ENCODE measurements at regions not wholly inside any gene's neighbourhood (a gene's known extent, or its start where the extent isn't known, plus 50 kb on each side); places are given as distances from the start of the nearest gene placed in this dataset.
"Not testable (repeated sequence)": the region's sequence is repeated elsewhere in the genome, so short reads cannot be mapped to it uniquely, and the experiment has no call there.

DNA sequence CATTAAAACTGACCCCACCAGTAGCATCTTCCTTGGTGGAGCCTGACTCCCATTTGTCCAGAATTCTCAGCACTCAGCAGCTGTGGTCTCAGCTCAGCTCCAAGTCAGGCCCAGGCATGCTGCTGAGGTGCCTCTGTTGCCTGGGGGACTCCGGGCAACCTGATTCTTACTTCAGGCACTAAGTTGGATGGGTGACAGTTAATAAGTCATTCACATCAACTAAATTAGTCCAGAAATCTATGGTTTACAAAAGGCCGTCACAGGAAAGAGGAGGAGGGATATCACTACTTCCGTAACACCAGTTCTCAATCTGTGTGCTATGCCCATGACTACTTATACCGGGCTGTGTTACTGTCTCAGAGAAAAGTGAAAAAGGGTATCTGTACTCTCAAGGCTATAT lies 310.2 kb downstream of the SATB1 start:
- no peak for DNase-seq

DNA sequence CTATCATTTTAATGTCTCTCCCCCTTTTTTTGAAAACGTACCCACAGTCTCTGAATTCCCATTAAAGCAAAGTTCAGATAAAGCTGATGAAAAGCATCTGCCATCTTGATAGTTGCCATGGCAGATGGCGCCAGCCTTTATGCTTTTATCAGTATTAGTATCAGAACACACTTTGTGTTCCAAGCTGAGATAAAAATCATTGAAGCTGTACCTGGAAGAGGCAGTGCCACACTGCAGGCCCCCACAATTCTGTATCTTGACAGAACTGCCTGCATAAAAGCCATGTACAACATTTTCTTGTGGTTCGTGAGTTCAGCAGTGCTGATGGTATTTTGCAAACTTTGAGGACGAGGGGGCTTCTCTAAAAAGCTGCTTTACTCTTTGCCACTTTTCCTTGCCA lies 311.7 kb downstream of the SATB1 start:
- no peak for DNase-seq

DNA sequence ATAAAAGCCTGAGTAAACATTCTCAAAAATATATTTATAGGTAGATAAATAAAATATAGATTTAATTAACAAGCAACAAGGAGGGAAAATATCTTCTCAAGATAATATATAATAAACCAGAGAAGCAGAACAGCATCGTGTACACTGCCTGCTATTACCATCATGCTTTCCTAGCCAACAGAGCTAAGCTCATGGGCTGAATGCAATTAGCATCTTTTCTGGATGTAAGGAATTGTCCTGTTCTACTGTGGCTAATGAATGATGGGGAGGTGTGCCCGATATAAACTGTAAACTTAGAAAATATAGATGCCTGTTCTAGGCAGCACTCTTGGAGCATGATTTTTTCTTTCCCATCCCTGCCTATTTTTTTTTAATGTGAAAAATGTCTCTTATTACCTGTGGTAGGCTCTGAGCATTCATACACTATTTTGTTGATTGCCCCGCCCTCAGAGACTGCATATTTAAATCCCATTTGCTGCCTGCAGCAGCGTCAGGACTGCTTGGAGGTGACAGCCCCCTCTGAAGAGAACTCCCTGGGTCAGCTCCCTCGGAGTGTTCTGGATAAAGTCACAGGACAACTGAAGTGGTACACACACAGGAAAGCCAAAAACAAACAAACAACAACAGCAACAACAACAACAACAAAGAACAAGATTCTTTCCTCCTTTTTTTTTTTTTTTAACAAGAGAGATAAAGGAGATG lies 312.3 kb downstream of the SATB1 start:
- DNase-seq, result no peak

DNA sequence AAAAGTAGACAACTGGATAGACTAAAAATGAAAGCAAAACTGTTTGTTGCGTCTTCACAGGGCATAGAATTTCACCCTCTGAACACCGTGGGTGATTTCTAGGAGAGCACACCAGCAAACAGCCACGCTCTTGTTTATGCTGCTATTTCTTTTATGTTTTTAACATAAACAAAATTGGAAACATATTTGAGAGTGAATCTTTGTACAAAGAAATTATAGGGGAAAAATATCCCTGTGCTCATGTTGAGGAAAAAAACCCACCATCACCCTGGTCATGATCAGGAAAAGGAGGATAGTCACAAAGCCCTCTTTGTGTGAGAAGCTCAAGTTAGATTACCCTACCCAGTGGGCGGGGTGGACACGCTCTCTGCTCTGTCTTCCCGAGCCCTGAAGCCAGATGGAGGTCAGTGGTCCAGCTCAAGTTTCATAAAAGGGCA lies 313.3 kb downstream of the SATB1 start:
- DNase-seq, result no peak

DNA sequence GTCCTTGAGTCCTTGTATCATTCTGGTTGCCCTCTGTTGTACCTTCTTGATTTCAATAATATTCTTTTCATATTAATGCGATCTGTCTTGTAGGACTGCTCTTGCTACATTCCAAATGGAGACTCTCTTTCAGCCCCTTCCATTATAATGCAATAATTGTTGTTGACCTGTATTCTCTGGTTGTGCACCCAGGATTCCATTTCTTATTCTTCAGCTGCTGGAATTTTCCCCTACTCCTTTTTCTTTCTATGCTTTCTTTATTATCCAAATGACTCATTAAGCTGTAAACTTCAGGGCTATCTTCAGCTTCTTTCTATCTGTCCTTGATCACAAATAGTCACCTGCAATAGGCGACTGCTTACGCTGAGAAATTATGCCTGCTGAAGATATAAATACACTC lies 321.5 kb downstream of the SATB1 start:
- no peak for DNase-seq

DNA sequence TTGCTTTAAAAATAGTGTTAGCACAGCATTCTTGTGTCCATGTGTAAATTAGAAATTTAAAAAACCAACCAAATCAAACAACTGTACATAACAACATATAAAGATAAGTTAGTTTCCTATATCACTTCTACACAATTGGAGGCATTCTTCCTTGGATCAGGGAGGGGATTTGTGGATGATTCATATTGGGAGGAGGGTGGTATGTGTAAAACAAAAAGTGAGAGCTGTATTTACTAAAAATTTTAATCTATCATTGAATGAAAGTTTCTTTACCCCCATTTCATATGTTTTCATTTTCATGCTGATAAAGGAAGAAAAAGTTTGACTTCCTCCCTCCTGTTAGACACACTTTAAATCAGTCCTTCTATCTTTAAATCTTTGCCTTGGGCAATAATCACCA lies 325.0 kb downstream of the SATB1 start:
- no peak for DNase-seq

DNA sequence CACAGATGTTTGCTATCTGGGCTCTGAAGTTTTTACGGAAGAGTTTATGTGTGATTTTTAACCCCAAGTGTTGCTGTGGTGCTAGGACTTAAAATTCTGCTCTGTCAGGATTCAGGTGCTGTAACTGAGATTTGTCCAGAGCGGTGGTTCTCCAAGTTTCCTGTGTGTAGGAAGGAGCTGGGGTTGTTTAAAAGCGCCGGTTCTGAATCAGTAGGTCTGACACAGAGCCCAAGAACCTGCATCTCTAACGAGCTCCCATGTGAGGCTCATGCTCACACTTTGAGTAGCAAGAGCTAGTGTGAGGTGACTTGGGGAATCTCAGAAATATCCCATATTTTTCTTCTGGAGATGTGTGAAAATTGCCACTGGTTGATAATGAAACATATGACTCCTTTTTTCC lies 325.5 kb downstream of the SATB1 start:
- no peak for DNase-seq

DNA sequence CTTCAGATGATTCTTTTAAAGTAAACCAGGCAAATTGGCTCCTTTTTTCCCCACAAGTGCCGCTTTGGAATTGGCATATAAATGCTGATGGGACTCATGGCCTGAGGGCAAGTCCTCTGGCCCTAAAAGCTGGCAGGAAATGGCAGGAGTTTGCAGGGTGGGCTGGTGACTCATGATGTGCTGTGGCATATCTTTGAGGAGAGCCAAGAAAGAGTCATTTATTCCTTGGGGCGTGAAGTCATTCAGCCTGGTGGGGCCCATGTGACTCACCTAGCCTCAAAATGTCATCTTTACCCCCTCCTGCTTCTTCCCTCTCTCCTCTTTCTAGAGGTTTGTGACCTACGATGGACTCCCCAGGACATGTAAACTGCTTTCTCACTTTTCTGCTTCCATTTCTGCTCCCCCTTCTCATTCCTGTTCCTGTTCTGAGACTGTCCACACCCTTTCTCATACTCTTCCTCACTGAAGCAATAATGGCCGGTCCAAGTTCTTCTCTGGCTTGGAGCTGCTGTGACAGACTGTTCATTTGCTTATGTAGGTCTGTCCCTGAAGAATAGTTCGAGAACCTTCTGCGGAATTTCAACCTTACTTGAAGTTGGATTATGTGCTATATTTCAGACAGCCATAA lies 326.1 kb downstream of the SATB1 start:
- DNase-seq, result no peak

DNA sequence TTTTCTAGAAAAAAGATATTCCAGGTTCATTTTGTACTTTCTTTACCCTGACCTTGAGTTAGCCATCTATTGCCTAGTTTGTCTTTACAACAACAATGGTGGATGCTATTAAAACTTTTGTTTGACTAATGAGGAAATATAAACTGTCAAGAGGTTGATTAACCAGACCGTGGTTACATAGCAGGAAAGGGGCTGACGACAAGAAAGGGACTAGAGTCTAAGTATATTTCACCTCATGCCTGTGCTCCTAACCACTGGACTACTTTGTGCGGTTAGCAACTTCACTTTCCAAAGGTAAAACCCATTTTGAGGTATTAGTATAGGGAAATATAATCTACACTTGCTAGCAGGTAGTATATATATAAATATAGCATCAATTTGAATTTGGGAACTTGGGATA lies 327.1 kb downstream of the SATB1 start:
- no peak for DNase-seq

DNA sequence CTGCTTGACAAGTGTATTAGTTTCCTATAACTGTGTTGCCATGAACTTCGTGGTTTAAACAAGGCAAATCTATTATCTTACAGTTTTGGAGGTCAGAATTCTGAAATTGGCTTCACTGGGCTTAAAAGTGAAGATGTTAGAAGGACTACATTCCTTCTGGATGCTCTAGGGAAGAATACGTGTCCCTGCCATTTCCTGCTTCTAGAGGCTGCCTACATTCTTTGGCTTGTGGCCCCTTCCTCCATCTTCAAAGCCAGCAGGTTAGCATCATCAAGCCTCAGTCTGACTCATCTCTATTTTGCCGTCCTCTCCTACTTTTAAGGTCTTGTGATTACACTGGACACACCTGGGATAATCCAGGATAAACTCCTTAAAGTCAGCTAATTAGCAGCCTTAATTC lies 327.7 kb downstream of the SATB1 start:
- DNase-seq, result no peak

DNA sequence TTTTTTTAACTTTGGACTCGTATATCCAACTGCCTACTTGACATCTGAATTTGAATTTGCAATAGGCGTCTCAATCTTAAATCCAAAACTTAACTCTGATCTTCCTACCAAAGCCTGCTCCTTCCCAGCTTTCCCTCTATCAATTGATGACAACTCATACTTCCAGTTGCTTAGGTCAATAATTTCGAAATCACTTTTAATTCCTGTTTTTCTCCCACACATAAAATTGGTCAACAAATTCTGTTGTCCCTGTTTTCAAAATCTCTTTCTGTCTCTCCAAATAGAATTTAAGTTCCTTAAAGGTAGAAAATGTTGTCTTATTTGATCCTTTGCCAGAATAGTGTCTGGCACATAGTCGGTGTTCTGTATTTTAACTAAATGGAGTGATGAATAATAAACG lies 332.4 kb downstream of the SATB1 start:
- DNase-seq, result no peak

DNA sequence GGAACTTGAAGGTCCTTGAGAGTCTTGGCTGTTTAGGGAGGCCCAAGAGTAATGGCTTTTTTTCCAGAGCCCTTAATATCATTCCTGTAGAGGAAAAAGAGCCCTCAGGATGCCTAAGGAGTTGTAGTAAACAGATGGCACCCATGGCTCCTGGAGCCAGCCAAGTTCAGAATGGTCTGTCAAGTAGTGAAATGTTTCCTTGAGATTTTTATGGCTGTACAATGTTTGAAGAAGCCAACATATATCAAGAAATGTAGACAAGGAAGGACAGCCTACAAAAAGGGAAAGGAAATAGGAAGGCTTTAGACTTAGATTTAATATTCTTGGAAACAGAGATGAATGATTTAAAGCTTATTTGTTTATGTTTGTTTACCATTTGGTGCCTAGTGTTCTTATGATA lies 334.8 kb downstream of the SATB1 start:
- no peak for DNase-seq

DNA sequence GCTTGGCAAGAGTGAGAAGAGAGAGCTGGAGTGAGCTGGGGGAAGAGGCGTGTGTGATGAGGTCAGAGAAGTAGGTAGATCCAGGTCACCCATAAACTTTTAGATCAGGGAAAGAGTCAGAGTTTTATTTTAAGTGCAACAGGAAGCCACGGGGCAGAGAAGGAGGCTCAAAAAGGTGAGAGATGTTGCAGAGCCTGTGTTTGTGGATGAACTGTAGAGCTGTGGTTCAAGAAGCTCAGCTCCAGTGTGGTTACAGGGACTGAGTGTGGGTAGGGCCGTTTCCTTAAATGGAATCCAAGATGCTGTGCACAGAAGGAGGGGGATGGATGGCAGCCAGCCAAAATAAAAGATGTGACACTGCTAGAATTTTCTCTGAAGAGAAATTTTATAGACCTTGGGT lies 337.2 kb downstream of the SATB1 start:
- DNase-seq, result no peak

DNA sequence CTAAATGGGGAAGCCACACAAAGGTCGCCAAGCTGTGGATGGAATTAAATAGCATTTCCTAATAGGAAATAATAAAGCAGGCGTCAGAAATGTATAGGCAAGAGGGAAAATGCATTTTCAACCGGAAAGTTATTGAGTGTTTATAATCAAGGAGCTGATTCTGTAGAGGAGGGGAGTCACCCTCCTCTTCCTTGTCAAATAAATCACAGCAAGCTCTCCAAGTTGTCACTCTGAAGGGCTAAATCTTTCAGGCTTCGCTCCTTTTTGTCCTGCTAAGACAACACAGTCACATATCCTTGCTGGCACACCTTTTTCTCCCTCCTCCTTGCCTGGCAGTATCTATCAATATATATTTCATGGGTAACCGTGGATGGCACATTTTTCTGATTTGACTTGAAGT lies 338.4 kb downstream of the SATB1 start:
- DNase-seq, result no peak

DNA sequence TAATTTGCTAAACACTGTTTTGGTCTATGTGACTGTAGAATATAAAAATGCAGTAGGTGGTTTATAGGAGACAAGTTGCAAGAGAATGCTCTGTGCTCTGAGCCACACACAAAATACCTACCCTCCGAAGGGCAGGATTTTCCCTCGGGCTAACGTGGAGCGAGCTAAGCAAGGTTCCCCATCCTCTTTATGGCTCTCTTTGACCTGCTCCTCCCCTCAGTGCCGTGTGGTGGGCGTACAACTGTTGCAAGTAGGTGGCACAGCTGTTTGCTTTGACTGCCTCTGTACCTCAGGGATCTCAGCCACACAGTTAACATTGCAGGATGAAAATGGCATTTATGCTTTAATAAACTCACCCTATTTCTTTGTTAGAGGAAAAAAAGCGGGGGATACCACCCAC lies 339.1 kb downstream of the SATB1 start:
- no peak for DNase-seq

DNA sequence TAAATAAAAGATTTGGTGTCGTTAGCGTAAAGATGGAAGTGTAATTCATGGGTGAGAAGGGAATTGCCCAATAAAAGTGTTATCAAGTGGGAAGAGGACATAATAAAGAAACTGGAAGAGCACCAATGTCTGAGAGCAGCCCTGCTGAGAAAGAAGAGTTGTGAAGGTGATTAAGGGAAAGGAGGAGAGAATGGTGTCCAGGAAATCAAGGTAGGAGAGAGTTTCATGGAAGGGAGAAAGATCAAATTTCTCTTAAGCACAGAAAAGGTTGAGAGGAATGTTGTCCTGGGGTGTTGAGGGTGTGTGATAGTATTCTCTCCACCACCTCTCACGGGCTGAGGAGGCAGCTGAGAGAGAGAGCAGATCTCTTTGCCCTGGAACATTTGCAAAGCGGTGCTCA lies 339.7 kb downstream of the SATB1 start:
- no peak for DNase-seq

DNA sequence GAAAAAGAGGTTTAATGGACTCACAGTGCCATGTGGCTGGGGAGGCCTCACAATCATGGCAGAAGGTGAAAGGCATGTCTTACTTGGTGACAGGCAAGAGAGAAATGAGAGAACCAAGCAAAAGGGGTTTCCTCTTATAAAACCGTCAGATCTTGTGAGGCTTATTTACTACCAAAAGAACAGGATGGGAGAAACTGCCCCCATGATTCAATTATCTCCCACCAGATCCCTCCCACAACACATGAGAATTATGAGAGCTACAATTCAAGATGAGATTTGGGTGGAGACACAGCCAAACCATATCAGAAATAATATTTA lies 340.8 kb upstream of the TBC1D5 start:
- DNase-seq, result not testable (repeated sequence)

DNA sequence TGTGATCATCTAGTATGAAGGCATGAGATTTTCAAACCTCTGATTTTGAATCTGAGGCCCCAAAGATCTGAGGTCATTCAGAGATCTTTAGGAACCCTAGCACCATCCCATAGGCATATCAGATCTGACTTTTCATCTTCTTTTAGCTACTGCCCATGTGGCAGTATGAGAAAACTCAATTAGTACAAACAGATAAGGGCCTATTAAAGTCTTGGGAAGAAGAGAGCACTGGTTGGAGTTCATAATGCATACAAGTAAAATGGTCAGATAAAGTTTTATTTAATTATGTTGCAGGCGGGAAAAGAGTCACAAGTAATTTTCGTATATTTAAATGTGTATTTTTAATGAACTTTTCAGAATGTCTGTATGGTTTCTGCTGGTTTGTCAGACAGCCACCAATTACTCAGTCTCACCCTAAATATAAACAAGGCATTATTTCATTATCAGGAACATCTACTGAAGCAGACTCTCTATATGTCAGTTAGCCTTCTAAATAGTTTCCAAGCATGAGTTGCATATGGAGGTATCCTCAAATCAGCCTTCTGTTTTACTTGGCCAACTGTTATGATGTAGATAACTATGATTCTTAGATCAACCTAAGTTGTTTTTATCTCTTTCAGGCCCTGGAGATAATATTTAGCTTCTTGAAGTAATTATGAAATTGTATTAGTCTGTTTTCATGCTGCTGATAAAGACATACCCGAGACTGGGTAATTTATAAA lies 340.3 kb upstream of the TBC1D5 start:
- no peak for DNase-seq

DNA sequence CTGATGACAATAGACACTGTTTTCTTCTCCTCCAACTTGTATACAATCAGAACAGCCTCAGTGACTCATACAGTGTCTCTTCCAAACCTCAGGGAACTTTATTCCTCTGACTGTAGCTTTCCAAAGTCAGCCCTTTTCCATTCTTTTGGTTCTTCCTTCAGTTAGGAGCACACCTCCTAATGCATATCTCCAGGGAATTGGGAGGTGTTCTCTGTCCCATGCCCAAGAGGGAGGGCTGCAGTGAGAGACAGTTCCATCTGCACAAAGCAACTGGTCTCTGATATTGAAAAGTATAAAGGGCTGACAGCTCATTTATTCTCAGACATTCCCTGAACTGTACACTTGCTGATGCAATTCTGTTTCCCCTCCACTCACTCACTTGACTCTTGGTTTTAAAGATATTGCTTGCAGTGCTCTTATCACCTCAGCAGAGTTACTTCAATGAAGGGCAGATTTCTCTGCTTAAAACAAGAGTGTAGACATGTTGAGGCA lies 337.8 kb upstream of the TBC1D5 start:
- no peak for DNase-seq

DNA sequence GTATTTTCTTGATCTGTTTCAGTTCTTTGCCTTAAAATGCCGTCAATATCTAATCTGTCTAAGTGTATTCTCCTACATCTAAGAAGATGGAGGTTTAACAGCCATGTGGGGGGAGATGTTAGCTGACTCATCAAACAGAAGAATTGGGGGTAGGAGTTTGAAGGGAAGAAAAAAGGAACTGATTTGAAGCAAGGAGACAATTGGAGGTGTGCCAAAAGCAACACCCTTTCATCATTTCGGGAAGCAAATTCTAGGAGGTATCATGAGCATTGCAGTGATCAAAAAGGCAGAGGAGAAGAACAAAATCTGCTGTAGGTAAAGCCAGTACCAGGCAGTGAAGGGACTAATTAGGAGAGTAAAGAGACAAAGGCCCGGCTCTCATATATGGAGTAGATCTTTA lies 337.3 kb upstream of the TBC1D5 start:
- DNase-seq, result no peak

DNA sequence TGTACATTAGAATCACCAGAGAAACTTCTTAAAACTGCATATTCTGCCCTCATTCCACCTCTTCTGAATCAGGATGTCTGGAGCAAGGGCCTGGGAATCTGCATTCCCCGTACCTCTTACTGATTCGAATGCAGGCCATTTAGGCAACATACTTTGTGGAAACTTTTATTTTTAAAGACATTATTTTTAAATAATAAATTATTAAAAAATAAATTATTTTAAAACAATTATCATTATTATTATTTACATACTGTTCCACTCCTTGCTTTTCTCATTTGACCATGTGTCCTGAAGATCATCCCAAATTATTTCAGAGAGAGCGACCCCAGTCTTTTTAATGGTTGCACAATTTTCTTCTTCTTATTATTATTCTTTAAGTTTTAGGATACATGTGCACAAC lies 336.6 kb upstream of the TBC1D5 start:
- DNase-seq, result no peak

DNA sequence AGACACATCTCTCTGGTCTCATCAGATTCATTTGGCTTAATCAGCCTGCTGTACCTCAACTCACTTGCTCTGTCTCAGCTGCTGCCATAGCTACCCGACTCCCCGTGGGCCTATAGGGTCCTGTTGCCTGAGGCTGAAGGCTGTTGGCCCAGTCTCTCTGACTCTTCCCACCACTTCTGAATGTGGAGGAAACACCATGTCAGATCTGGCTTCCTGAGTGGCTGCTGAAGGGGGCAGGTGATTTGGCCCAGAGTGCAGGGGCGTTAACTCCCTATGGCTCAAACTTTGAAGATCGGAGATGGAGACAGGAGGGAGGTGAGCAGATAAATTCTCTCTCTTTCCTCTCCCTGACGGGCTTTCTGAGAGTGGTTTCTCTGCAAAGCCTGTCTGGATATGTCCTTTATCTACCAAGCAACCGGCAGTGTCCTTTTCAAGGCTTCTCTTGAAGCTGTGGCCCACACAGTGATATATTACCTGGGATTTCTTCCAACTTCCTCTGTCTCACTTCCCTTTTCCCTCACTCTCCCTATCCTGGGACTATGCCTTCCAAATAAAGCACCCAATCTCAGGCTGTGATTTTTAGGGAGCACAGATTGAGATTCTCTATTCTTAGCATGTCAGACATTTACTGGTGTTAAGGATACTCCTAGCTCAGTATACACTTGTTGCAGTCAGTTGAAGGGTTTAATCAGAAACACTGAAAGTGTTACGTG lies 334.9 kb upstream of the TBC1D5 start:
- DNase-seq, result no peak

DNA sequence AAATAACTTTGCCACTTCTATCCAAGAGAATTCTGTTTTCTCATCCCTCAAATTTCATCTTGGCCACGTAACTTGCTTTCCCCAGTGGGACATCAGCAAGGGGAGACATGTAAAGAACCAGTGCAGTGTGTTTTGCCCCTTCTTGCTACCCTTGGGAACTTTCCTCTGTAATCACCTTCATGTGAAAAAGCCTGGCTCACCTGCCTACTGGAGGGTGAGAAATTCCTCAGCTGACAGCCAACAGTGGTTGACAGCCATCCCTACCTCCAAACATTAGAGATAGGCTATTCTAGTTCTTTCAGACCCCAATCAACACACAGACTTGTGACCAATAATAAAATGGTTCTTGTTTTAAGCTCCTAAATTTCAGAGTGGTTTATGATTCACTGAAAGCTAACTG lies 333.9 kb upstream of the TBC1D5 start:
- DNase-seq, result no peak

DNA sequence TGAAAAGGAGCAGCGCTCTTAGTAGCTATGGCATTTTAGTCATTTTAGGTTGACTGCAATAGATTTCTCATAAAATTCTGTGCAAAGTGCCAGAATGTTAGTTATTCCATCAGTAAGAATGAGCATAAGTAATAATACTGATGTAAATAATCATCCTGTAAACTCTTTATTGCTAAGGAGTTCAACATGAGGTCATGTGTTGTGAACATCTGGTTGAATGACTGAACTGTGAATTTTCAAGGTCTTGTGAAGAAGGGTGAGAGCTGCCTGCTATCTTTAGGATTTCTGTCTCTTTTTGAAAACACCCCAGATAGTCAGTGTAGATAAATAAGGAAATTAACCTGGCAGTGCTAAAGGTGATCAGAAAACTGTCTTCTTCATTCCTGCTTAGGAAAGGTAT lies 333.4 kb upstream of the TBC1D5 start:
- no peak for DNase-seq

Data from CD4-positive, alpha-beta T cell treated with Interferon alpha-2 for 1 hour (primary cell).